Mucosa of rectum (tissue), 2 donors: ENCODE measurements at regions not wholly inside any gene's neighbourhood (a gene's known extent, or its start where the extent isn't known, plus 50 kb on each side); places are given as distances from the start of the nearest gene placed in this dataset.

Source experiments
- H3K27ac ChIP-seq, 2 donors: one replicate each; pipeline ENCODE4 v1.7.0; 2013; ENCODE audit warnings: inconsistent platforms in 2 of 2, low read depth in 2 of 2, low read length in 2 of 2
- H3K27me3 ChIP-seq, 2 donors: one replicate each; pipeline ENCODE4 v1.7.0; 2013; ENCODE audit warnings: low read length in 2 of 2; ENCODE audit not compliant: control insufficient read depth in 2 of 2, insufficient read depth in 2 of 2
- H3K36me3 ChIP-seq, 2 donors: one replicate each; pipeline ENCODE4 v1.7.0; 2013; ENCODE audit warnings: low read length in 2 of 2; ENCODE audit not compliant: control insufficient read depth in 2 of 2, insufficient read depth in 2 of 2
- H3K4me1 ChIP-seq, 2 donors: one replicate each; pipeline ENCODE4 v1.7.0; 2013; ENCODE audit warnings: low read length in 2 of 2, mild to moderate bottlenecking in 1 of 2; ENCODE audit not compliant: control insufficient read depth in 2 of 2, insufficient read depth in 2 of 2
- H3K4me3 ChIP-seq, 2 donors: one replicate each; pipeline ENCODE4 v1.7.0; 2013; ENCODE audit warnings: low read length in 2 of 2
- H3K9ac ChIP-seq, 2 donors: one replicate each; pipeline ENCODE4 v1.7.0; 2013; ENCODE audit warnings: low read length in 2 of 2, low read depth in 1 of 2, mild to moderate bottlenecking in 1 of 2
- H3K9me3 ChIP-seq, 2 donors: one replicate each; pipeline ENCODE4 v1.7.0; 2013; ENCODE audit warnings: low read length in 2 of 2; ENCODE audit not compliant: control insufficient read depth in 2 of 2
- donor health status: healthy.
- donor health status: Normal muscosa, but diverticular disease.

DNA sequence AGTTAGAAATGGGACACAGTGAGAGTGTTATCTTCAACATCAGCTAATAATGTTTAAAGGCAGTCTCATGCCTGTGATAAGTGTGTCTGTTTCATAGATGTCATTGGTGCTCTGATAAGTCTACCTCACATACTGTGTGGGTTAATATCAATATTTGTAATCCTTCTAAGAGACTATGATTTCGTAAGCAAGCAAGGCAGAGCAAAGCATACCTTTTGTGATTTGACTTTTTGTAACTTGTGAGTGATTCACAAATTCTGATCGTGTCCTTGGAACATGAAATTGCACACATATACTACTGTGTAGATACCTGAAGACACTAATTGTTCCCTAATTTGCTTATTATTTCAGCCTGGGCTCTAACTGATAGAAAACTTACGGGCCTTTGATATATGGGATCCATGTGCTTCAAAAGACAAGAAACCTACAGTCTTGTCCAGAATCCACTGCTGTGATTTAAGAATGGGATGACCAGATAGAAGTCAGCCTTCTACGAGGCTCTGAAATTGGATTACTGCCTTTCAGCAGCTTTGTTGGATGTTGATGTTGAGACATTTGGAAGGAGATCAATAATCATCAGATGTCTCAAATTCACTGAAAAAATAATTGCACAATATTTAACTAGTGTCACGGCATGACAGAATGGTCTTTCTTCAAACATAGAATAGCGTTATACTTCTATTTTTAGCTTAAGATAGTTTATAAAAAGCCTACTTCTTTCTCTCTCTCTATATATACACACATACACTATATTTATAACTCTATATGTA, 63.2 kb upstream of the KLF6 start:
- no peaks in the 10 kb centered on the region for H3K9me3 ChIP-seq

DNA sequence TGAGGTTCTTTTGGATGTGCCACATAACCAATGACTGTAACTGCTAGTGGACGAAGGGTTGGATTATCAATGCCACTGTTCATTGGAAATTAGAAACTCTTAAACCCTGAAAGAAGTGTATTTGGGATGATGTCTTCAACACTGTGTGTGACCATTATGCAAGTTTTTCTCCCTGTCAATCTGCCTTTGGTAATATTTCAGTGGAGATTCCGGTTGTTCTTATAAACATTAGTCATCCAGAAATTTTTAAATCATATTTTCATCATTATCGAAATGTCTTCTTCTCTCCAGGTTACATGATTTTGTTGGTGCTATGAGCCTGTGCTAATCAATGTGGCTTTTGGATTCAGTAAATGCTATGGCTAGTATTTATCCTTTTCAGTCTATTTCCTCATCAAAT, 61.7 kb upstream of the KLF6 start:
- no peak overlapping the region for H3K9ac ChIP-seq
- H3K36me3 ChIP-seq, result no peaks in the 10 kb centered on the region
- no peaks in the 10 kb centered on the region for H3K27me3 ChIP-seq
- no peak overlapping the region for H3K4me3 ChIP-seq
- H3K9me3 ChIP-seq, result no peaks in the 10 kb centered on the region
- H3K27ac ChIP-seq, result no peak overlapping the region
- peaks cover 12 to 17% of the 10 kb centered on the region in 2 donors for H3K4me1 ChIP-seq

More for the DNA sequence above, 63.2 kb upstream of the KLF6 start:
- Histone ChIP-seq H3K4me3 (no peak overlapping the region), H3K27ac (no peak overlapping the region), H3K9ac (no peak overlapping the region), H3K36me3 (no peaks in the 10 kb centered on the region), H3K27me3 (no peaks in the 10 kb centered on the region), H3K4me1 (peaks cover 21 to 24% of the 10 kb centered on the region in 2 donors)

DNA sequence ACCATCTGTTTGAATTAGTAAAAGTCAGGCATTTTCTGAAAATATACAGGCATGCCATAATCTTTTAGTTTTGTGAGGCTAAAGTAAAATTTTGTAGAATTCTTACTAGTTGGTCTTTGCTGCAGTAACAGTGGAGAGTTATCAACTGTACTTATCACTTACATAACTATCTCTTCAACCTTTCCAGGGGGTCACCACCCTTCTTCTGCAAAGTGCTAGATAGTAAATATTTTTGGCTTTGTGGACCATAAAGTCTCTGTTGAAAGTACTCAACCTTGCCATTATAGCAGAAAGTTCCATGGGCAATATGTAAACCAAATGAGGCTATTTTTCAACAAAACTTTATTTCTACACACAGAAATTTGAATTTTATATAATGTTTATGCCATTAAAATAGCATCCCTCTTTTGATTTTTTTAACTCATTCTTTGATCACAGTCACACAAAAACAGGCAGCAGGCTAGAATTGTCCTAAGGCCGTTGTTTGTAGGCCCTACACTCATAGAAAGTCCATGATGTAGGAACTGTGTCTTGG, 59.5 kb upstream of the KLF6 start:
- no peak overlapping the region for H3K27ac ChIP-seq
- no peaks in the 10 kb centered on the region for H3K27me3 ChIP-seq
- H3K4me3 ChIP-seq, result no peak overlapping the region
- no peaks in the 10 kb centered on the region for H3K9me3 ChIP-seq
- no peaks in the 10 kb centered on the region for H3K36me3 ChIP-seq
- no peaks in the 10 kb centered on the region for H3K4me1 ChIP-seq
- no peak overlapping the region for H3K9ac ChIP-seq

DNA sequence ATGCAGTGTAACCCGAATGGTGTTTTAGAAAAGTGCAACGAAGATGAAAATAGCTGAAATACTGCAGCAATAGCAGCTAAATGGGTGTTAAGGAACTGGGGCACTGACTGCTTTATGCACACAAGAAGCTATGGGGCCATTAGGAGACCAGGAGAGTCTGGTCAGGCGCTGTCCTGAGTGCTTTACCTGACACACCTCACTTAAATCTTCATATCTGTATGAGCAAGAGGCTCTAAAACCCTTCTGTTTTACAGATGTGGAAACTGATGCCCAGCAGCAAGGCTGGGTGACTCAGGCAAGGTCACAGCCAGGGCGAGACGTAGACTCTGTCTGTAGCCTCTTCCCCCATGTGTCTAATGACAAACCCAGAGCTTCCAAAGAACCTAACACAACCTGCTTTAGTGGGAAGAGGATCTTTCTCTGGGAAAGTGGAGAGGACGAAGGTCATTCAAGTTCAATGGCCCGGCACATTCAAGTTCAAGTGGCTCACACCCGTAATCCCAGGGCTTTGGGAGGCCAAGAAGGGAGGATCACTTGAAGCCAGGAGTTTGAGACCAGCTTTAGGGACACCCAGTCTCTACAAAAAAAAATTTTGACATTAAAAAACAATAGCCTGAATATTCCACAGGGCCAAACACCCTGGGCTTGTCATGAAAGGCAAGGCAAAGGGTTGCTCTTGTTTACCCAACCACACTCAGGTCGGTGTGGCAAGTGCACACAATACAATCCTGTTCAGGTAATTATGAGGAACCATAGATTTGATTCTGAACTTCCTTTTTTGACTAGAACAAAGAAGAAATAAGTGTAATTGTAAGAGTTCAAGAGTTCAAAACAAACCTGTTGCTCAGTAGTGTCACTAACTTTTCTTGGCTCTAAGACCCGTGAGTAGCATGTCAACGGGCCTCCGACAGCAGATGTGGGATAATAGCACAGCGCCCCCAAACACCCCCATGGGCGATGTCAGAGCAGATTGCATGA, 53.7 kb upstream of the KLF6 start:
- peaks cover 3 to 11% of the 10 kb centered on the region in 2 donors for H3K4me1 ChIP-seq
- peak overlapping the region; percentile 37 to 44 for H3K27ac ChIP-seq
- no peaks in the 10 kb centered on the region for H3K9me3 ChIP-seq
- H3K36me3 ChIP-seq, result no peaks in the 10 kb centered on the region
- no peak overlapping the region for H3K9ac ChIP-seq
- H3K4me3 ChIP-seq, result no peak overlapping the region
- no peaks in the 10 kb centered on the region for H3K27me3 ChIP-seq

DNA sequence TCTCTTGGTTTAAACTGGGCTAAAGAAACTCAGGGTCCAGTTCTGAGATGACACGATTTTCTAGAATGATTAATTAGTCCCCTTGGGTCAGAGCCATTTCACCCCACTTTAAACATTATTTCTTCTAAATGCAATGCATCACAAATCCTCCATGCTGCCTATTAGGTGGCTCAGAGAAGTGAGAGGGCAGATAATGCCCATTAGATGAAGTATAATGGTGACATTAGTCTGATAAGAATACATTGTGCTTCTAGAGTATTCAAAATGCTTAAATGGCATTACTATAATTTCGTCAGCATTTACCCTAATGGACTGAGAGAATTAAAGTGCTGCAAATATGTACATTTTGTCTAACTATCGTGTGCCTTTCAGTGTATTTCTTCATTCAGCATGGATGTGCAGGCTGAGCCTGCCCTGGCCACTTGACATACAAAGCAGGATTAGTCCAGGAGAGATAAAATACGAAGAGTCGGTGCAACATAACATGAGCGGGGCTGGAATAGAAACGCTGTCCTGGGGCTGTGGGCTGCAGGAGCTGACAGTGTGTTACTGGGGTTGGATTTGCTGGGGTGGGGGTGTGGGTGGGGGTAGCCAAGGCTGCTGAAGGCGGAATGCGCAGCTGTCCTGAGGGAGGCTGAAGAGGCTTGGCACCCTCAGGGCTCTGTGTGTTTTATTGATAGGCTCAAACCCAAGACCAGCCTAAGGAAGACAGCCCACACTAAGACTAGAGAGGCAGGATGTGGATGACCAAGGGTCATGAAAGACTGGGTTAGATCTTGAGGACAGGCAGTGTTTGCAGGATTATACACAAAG, 52.8 kb upstream of the KLF6 start:
- no peak overlapping the region for H3K4me3 ChIP-seq
- no peaks in the 10 kb centered on the region for H3K9me3 ChIP-seq
- H3K4me1 ChIP-seq, result peaks cover 3 to 11% of the 10 kb centered on the region in 2 donors
- no peak overlapping the region for H3K9ac ChIP-seq
- no peaks in the 10 kb centered on the region for H3K36me3 ChIP-seq
- H3K27ac ChIP-seq, result no peak overlapping the region
- H3K27me3 ChIP-seq, result no peaks in the 10 kb centered on the region

DNA sequence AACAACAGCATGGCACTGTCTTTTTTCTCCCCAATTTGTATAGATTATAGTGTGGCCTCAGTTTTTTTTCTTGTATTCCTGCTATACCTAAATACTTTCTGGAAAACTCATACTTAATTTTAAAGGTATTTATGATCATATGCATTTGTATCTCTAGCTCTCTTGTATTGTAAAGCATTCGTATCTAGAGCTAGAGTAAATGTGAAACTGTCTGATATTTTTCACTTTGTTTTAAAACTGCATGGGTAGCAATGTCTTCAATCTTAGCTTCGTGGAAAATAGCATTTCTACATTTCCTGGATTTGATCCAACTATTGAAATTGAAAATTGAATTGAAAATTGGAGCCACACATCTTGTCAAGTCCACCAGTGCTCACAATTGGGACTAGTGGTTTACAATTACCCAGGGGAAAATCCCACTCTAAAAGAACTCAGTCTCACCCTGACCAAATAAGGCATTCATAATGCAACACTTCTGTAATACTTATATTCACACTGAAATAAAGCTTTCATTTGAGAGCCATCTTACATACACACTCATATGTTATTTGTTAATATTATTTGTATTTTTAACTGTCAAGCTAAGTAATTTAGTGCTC, 51.3 kb upstream of the KLF6 start:
- Histone ChIP-seq H3K36me3 (no peaks in the 10 kb centered on the region), H3K27ac (no peak overlapping the region), H3K27me3 (no peaks in the 10 kb centered on the region), H3K4me3 (no peak overlapping the region), H3K9ac (no peak overlapping the region), H3K9me3 (no peaks in the 10 kb centered on the region), H3K4me1 (peaks cover 3 to 11% of the 10 kb centered on the region in 2 donors)

DNA sequence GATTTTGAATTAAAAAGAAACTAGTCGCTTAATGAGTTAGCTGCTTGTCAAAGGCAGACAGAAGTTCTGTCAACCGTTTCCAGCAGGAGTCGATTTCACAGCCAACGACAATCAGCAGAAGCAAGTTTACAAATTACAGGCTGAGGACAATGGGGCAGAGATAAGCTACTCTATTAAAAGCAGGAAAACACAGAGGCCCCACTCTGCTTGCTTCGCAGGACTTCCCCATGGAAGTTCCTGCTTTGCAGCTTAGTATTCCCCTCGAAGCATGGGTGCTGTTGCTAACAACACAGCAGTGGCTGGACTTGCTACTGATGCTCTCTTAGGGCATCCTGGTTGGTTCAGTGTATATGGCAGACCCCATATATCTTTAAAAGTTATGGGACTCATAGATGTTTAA, 50.8 kb upstream of the KLF6 start:
- peak overlapping the region in 1 of 2 donors; percentile 23 for H3K4me3 ChIP-seq
- no peak overlapping the region for H3K9ac ChIP-seq
- no peaks in the 10 kb centered on the region for H3K36me3 ChIP-seq
- H3K27ac ChIP-seq, result peak overlapping the region in 1 of 2 donors; percentile 8
- no peaks in the 10 kb centered on the region for H3K9me3 ChIP-seq
- no peaks in the 10 kb centered on the region for H3K27me3 ChIP-seq
- H3K4me1 ChIP-seq, result peaks cover 3 to 11% of the 10 kb centered on the region in 2 donors

DNA sequence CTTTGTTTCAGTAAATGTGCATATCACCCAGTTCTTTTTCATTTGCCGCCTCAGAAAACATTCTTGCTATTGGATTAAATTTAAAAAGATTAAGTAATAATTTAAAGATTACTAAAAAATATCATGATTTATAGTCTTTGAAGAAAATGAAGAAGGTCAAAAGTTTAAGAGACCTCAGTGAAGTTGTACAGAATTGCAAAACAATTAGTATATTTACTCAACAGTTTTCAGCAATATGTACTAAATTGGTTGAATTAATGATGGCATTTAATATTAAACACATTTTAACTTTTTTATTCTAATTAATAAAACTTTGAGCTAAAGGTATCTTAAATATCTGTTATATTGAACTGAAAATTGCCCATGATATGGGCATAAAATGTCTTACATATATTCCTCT, 49.9 kb upstream of the KLF6 start:
- H3K27ac ChIP-seq, result no peak overlapping the region
- H3K9me3 ChIP-seq, result no peaks in the 10 kb centered on the region
- H3K9ac ChIP-seq, result no peak overlapping the region
- peaks cover 3 to 11% of the 10 kb centered on the region in 2 donors for H3K4me1 ChIP-seq
- no peaks in the 10 kb centered on the region for H3K36me3 ChIP-seq
- no peaks in the 10 kb centered on the region for H3K27me3 ChIP-seq
- no peak overlapping the region for H3K4me3 ChIP-seq
